GM10248 (cell line): ENCODE measurements at regions not wholly inside any gene's neighbourhood (a gene's known extent, or its start where the extent isn't known, plus 50 kb on each side); places are given as distances from the start of the nearest gene placed in this dataset.

Experiments used
- CTCF ChIA-PET: fragments of 300-600 bp; sonication (Branson Sonifier 250); formaldehyde crosslinking; extraction: SDS; loops from one replicate; lab custom pipeline; 2021; ENCODE audit warnings: antibody characterized with exemption; lab: Yijun Ruan, JAX
- POLR2A ChIA-PET: fragments of 350-650 bp; sonication (Branson Sonifier 250); formaldehyde crosslinking; extraction: SDS; loops from one replicate; lab custom pipeline; 2020; ENCODE audit warnings: antibody characterized with exemption; lab: Yijun Ruan, JAX
- DNase-seq: peaks from one replicate; pipeline ENCODE4 v3.0.0; 2012; ENCODE audit errors: extremely low spot score
- TF ChIP-seq, protein P1 (sequence below): IDR thresholded peaks from 2 replicates; pipeline ENCODE4 v1.5.1; 2012; ENCODE audit warnings: mild to moderate bottlenecking, low read depth; ENCODE audit errors: extremely low read depth, missing control alignments, control extremely low read depth

DNA sequence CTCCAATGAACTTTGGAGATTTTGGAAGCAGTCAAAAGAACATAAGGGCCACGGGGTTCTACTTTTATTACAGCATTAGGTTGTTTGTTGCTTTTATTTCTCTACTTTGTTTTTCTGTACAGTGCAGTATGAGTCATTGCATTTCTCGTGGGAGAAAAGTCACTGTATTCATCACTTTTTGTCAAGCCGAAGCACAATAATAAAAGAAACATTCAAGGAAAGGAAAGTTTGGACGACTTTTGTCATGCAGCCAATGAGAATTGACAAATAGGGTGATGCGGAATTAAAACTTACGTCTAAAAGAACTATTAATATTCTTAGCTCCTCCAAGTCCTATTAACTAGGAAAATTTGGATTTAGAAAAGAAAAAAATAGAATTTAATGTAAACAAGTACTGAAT is 209.9 kb downstream of the TMEM182 start:
- CTCF ChIA-PET: no interaction called here
- no peak for DNase-seq
- POLR2A ChIA-PET: no interaction called here
- TF ChIP-seq, protein P1, sequence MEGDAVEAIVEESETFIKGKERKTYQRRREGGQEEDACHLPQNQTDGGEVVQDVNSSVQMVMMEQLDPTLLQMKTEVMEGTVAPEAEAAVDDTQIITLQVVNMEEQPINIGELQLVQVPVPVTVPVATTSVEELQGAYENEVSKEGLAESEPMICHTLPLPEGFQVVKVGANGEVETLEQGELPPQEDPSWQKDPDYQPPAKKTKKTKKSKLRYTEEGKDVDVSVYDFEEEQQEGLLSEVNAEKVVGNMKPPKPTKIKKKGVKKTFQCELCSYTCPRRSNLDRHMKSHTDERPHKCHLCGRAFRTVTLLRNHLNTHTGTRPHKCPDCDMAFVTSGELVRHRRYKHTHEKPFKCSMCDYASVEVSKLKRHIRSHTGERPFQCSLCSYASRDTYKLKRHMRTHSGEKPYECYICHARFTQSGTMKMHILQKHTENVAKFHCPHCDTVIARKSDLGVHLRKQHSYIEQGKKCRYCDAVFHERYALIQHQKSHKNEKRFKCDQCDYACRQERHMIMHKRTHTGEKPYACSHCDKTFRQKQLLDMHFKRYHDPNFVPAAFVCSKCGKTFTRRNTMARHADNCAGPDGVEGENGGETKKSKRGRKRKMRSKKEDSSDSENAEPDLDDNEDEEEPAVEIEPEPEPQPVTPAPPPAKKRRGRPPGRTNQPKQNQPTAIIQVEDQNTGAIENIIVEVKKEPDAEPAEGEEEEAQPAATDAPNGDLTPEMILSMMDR: no peak

DNA sequence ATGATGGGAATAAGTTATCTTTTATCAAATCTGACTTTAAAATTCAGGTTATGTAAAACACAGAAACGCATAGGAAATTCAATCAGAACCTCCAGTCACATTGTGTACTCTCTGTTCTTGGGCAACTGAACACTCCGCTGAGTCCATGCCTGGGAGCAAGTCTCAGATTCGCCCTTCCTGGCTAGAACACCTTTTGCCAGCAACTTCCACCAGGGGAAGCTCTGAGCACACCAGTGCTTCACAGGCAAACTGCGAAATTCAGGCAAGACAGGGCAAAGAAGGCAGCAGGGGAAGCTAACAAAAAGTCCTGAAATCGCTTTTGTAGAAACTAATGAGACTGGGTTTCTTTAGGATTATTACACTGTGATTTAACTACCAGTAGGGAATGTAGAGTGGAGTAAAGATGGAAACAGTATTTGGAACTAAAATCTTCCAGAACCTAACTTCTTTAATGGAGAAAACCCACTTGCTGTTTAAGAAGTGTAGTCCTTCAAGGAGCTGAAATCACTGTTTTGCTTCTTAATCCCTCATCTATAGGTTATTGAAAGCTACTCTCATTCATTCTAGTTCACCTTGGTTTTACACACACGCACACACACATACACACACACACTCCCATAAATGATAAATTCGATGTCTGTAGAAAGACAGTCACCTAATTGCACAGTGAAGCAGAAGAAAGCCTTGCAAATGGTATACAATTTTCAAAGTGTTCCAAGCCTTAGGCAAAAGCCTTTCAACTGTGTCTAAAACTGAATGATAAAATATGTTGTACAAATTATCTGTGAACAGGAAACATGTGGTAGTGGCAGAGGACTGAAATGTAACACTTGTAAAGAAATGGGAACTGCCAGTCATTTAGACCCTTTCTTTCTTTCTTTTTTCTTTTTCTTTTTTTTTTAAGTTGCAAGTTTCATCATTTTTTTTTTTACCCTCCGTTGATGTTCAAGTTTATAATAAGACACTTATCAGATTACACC is 214.5 kb downstream of the TMEM182 start:
- POLR2A ChIA-PET: no interaction called here
- no peak for DNase-seq
- CTCF ChIA-PET: interaction anchor here (0.9 to 2.3 kb wide), 5 partner anchors 10 to 68 kb away, joined by 4 to 11 read pairs (median 6); no protein-coding TSS in a partner anchor
- TF ChIP-seq, protein P1: peak; percentile 33

DNA sequence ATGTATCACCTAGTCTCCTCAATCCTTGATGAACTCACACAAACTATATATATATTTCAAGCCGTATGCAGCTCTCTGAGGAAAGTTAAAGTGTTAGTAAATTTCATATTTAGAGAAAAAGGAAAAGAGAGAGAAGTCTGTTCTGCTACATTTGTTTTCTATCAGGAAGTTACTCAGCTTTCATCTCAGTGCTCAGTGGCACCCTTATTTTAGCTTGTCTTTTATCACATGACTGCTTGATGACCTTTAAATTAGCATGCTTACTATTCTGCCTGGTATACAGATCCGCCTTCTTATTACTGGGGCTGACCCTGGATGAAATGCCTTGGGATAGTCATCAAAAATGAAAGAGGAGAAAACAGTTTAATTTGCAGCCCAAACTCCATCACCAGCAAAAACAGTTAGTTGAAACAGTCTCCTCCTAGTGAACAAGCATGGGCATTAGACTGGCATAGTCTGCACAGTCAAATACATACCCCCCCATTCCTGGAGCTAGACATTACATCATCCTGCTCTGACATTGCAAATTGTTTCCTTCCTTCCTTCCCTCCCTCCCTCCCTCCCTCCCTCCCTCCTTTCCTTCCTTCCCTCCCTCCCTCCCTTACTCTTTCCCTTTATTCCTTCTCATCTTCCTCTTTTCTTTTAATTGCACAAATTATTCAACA is 215.7 kb downstream of the TMEM182 start:
- CTCF ChIA-PET: interaction anchor here (1.0 to 2.3 kb wide), 3 partner anchors 11 to 70 kb away, joined by 3 to 11 read pairs (median 5); no protein-coding TSS in a partner anchor
- TF ChIP-seq, protein P1: no peak
- DNase-seq: no peak
- POLR2A ChIA-PET: no interaction called here

DNA sequence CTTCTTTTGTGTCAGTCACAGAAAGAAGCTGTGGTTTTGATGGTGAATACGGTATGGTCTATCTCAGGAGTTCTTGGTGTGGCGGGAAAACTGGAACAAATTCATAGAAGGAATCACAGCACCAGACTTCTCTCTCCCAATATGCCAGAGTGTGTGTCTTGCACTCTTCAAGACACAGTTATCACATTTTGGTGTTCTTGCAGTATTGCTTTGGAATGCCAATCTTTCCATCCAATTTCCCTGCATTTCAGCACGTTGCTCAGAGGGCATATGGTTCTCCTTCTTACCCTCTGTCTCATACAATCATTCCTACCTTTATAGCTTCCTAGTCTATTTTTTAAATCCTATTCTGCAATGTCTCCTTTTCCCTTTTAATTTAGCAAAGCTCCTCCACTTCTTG is 216.3 kb downstream of the TMEM182 start:
- no peak for DNase-seq
- ChIA-PET POLR2A (no interaction called here), CTCF (interaction anchor here (1.0 kb wide), 1 partner anchor 33 kb away, joined by 3 read pairs; no protein-coding TSS in a partner anchor)
- TF ChIP-seq, protein P1: no peak

DNA sequence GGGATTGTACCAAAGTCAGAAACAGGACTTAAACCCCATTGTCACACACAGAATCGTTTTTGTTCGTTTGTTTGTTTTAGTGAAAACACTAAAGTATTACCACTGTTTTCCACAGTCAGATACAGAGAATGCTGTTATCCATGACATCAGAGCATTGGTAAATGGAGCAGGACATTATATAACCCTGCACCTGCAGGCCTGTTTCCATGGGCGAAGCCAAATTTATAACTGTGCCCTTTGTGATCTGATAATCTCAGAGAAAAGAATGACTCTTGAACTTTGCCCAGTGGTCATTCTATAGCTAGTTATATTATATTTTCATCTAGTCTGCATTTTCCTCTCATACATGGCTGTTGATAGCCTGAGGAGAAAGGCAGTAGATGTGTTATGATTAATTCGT is 217.6 kb downstream of the TMEM182 start:
- ChIA-PET CTCF (no interaction called here), POLR2A (no interaction called here)
- DNase-seq: no peak
- TF ChIP-seq, protein P1: no peak

GRCh38 chr2:102983786-102984185 is 222.0 kb downstream of the TMEM182 start:
- ChIA-PET CTCF (no interaction called here), POLR2A (no interaction called here)
- no peak for DNase-seq
- TF ChIP-seq, protein P1: no peak
